Choroid plexus epithelial cell (primary cell): ENCODE measurements at regions not wholly inside any gene's neighbourhood (a gene's known extent, or its start where the extent isn't known, plus 50 kb on each side); places are given as distances from the start of the nearest gene placed in this dataset.

Experiments used
- DNase-seq: peaks from one replicate; pipeline ENCODE4 v3.0.0-alpha.2; 2010; ENCODE audit warnings: low read depth
- H3K4me3 ChIP-seq: 2 replicates; pipeline ENCODE4 v1.5.1; 2011; ENCODE audit warnings: low read depth, mild to moderate bottlenecking, control low read depth, low read length, moderate library complexity
- CTCF ChIP-seq: conservative IDR thresholded peaks from 2 replicates; pipeline ENCODE4 v1.5.1; 2011; ENCODE audit warnings: low read depth, mild to moderate bottlenecking, control low read depth, inconsistent platforms, low read length, moderate library complexity

- no peak for TF ChIP-seq CTCF
- no peak overlapping the region for H3K4me3 ChIP-seq
- no peak for DNase-seq
These were observed 96.9 kb downstream of the THBS2 start for GRCh38 chr6:169156793-169157147.

GRCh38 chr6:169156108-169156792, 97.4 kb downstream of the THBS2 start:
- DNase-seq: peak; percentile 75
- no peak for TF ChIP-seq CTCF
- no peak overlapping the region for H3K4me3 ChIP-seq

- no peak for TF ChIP-seq CTCF
- no peak for DNase-seq
- no peak overlapping the region for H3K4me3 ChIP-seq
These were observed 98.2 kb downstream of the THBS2 start for GRCh38 chr6:169155481-169155880.

GRCh38 chr6:169153401-169153800, 100.2 kb downstream of the THBS2 start:
- no peak for DNase-seq
- no peak overlapping the region for H3K4me3 ChIP-seq
- no peak for TF ChIP-seq CTCF

- no peak overlapping the region for H3K4me3 ChIP-seq
- peak; percentile 50 for DNase-seq
- no peak for TF ChIP-seq CTCF
These were observed 107.1 kb downstream of the THBS2 start for GRCh38 chr6:169146521-169146920.

GRCh38 chr6:169145991-169146501, 107.6 kb downstream of the THBS2 start:
- H3K4me3 ChIP-seq: no peak overlapping the region
- peak; percentile 50 for DNase-seq

More at GRCh38 chr6:169145991-169146501, 107.6 kb downstream of the THBS2 start:
- no peak for TF ChIP-seq CTCF
